Endodermal cell (in vitro differentiated cells): ENCODE measurements at regions not wholly inside any gene's neighbourhood (a gene's known extent, or its start where the extent isn't known, plus 50 kb on each side); places are given as distances from the start of the nearest gene placed in this dataset.

Source experiments
- DNase-seq: peaks from one replicate; pipeline ENCODE4 v3.0.0-alpha.2; 2017
- H3K27ac ChIP-seq: 2 replicates; pipeline ENCODE4 v1.5.1; 2013; ENCODE audit warnings: mild to moderate bottlenecking, low read depth, low read length, moderate library complexity
- H3K27me3 ChIP-seq: 2 replicates; pipeline ENCODE4 v1.6.1; 2013; ENCODE audit warnings: mild to moderate bottlenecking, low read length, moderate library complexity; ENCODE audit not compliant: insufficient read depth, control insufficient read depth, poor library complexity, severe bottlenecking
- H3K36me3 ChIP-seq: 2 replicates; pipeline ENCODE4 v1.7.0; 2013; ENCODE audit warnings: mild to moderate bottlenecking, low read length, moderate library complexity; ENCODE audit not compliant: control insufficient read depth, insufficient read depth
- H3K4me1 ChIP-seq: one replicate; pipeline ENCODE4 v1.7.0; 2013; ENCODE audit warnings: low read length; ENCODE audit not compliant: control insufficient read depth, insufficient read depth
- H3K4me3 ChIP-seq: 2 replicates; pipeline ENCODE4 v1.5.1; 2013; ENCODE audit warnings: mild to moderate bottlenecking, low read length, moderate library complexity
- H3K9ac ChIP-seq: 2 replicates; pipeline ENCODE4 v1.6.1; 2013; ENCODE audit warnings: mild to moderate bottlenecking, low read length, moderate library complexity; ENCODE audit not compliant: poor library complexity, severe bottlenecking; ENCODE audit errors: extremely low read depth
- H3K9me3 ChIP-seq: 2 replicates; pipeline ENCODE4 v1.6.1; 2013; ENCODE audit warnings: mild to moderate bottlenecking, low read length, moderate library complexity; ENCODE audit not compliant: control insufficient read depth
- H3K27ac Mint-ChIP-seq: 2 replicates; pipeline ENCODE4 v1.8.0; 2020; ENCODE audit warnings: mixed read lengths
- H3K27me3 Mint-ChIP-seq: 2 replicates; pipeline ENCODE4 v1.8.0; 2021; ENCODE audit warnings: mild to moderate bottlenecking, mixed read lengths; ENCODE audit not compliant: insufficient read depth
- H3K36me3 Mint-ChIP-seq: 2 replicates; pipeline ENCODE4 v1.8.0; 2020; ENCODE audit warnings: low read depth, mixed read lengths
- H3K4me1 Mint-ChIP-seq: 2 replicates; pipeline ENCODE4 v1.8.0; 2020; ENCODE audit warnings: mixed read lengths
- H3K4me3 Mint-ChIP-seq: 2 replicates; pipeline ENCODE4 v1.8.0; 2020; ENCODE audit warnings: mild to moderate bottlenecking, moderate library complexity, mixed read lengths
- H3K9me3 Mint-ChIP-seq: 2 replicates; pipeline ENCODE4 v1.8.0; 2020; ENCODE audit warnings: mild to moderate bottlenecking, mixed read lengths
- WGBS, 2 experiments: methylation state at CpG; one replicate each; pipeline versions ENCODE4 v1.1.5 to v1.1.7; 2013; ENCODE audit warnings: missing lambda C conversion rate in 2 of 2, mixed read lengths in 1 of 2; ENCODE audit not compliant: insufficient coverage in 1 of 2, insufficient read length in 1 of 2; 5-methylcytosine and 5-hydroxymethylcytosine counted together
- TF ChIP-seq, protein P1 (sequence below): fragments of 200-600 bp; sonication (generic); conservative IDR thresholded peaks from 2 replicates; pipeline ENCODE4 v1.5.0; 2021; ENCODE audit warnings: antibody characterized with exemption, mild to moderate bottlenecking

DNA sequence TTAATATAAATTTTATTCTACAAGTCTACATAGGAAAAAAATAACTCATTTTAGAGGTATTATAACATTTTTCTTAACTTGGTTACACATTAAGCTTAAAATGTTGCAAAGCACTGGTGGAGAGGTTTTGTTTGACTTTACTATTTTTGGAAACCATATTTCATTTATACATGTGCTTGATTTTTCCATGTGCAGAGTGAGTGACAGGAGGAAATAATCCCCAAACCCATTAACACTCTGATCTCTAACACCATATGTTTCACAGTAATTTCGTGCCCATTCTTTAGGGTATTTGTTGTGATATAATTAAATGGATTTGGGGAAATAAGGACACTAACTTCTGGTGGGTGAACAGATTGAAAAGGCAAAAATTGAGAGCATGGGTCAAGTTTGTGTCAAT is 2124.4 kb upstream of the PCDH20 start:
- Histone ChIP-seq H3K9me3 (no peaks in the 10 kb centered on the region), H3K4me3 (no peak overlapping the region), H3K4me1 (no peaks in the 10 kb centered on the region), H3K27me3 (no peaks in the 10 kb centered on the region), H3K27ac (no peak overlapping the region), H3K9ac (no peak overlapping the region), H3K36me3 (no peaks in the 10 kb centered on the region)
- Mint-ChIP-seq H3K36me3 (no peaks in the 10 kb centered on the region), H3K27ac (no peak overlapping the region), H3K9me3 (peaks cover 3% of the 10 kb centered on the region), H3K27me3 (peaks cover 2% of the 10 kb centered on the region), H3K4me1 (peaks cover 1% of the 10 kb centered on the region), H3K4me3 (no peak overlapping the region)
- TF ChIP-seq, protein P1, sequence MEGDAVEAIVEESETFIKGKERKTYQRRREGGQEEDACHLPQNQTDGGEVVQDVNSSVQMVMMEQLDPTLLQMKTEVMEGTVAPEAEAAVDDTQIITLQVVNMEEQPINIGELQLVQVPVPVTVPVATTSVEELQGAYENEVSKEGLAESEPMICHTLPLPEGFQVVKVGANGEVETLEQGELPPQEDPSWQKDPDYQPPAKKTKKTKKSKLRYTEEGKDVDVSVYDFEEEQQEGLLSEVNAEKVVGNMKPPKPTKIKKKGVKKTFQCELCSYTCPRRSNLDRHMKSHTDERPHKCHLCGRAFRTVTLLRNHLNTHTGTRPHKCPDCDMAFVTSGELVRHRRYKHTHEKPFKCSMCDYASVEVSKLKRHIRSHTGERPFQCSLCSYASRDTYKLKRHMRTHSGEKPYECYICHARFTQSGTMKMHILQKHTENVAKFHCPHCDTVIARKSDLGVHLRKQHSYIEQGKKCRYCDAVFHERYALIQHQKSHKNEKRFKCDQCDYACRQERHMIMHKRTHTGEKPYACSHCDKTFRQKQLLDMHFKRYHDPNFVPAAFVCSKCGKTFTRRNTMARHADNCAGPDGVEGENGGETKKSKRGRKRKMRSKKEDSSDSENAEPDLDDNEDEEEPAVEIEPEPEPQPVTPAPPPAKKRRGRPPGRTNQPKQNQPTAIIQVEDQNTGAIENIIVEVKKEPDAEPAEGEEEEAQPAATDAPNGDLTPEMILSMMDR = no peak
- WGBS, 2 experiments = 82% methylated on average over 1 of the region's 1 CpG; no CpG with 5 or more reads in 1 of the 2 experiments
- no peak for DNase-seq

DNA sequence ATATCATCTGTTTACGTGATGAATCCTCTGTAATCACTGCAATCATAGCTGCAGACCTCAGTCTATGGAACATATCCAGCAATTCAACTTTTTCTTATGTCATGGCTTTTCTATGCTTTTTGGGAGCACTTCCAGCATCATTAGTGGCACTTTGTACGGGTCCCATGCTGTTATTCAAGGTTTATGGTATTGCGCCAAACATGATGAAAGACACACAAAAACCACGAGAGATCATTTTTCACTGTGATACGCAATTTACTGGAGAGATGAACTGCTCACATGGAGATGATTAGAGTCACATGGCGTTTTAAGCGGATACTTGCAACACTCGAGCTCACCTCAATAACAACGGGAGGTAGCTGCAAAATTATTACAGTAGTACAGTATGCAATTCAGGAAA is 2101.7 kb upstream of the PCDH20 start:
- H3K27me3 ChIP-seq = no peaks in the 10 kb centered on the region
- no peak overlapping the region for H3K27ac ChIP-seq
- no peak overlapping the region for H3K9ac ChIP-seq
- no peaks in the 10 kb centered on the region for H3K27me3 Mint-ChIP-seq
- TF ChIP-seq, protein P1 = no peak
- no peak for DNase-seq
- 84 to 98% methylated on average over 6 to 9 of the region's 9 CpGs for WGBS, 2 experiments
- no peak overlapping the region for H3K27ac Mint-ChIP-seq
- no peak overlapping the region for H3K4me3 Mint-ChIP-seq
- H3K36me3 ChIP-seq = no peaks in the 10 kb centered on the region
- H3K4me1 ChIP-seq = no peaks in the 10 kb centered on the region
- H3K36me3 Mint-ChIP-seq = no peaks in the 10 kb centered on the region
- peaks cover 19% of the 10 kb centered on the region for H3K4me1 Mint-ChIP-seq
- H3K4me3 ChIP-seq = no peak overlapping the region
- H3K9me3 ChIP-seq = peaks cover 7% of the 10 kb centered on the region
- H3K9me3 Mint-ChIP-seq = peaks cover 7% of the 10 kb centered on the region

DNA sequence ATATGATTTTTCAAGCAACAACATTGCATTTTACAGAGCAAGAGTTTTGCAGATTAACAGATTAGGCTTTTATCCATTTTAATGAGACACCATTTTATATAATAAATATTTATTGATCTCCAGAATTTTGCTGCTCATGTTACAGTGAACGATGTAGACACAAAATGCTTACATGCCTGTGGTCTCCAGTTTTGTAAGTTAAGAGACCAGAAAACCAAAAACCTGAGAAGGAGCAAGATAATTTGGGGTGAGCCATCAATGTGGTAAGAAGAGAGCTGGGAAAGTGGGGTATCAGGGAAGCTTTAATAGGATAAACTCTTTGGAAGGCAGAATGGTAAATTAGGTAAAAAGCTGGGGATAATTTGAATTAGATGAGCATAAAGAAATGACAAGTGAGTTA is 2100.5 kb upstream of the PCDH20 start:
- Histone ChIP-seq H3K4me1 (no peaks in the 10 kb centered on the region), H3K27me3 (no peaks in the 10 kb centered on the region), H3K4me3 (no peak overlapping the region), H3K9me3 (peaks cover 7% of the 10 kb centered on the region), H3K36me3 (no peaks in the 10 kb centered on the region), H3K9ac (no peak overlapping the region), H3K27ac (no peak overlapping the region)
- Mint-ChIP-seq H3K27ac (no peak overlapping the region), H3K36me3 (no peaks in the 10 kb centered on the region), H3K27me3 (no peaks in the 10 kb centered on the region), H3K4me1 (peaks cover 19% of the 10 kb centered on the region), H3K9me3 (peaks cover 7% of the 10 kb centered on the region), H3K4me3 (no peak overlapping the region)
- WGBS, 2 experiments = 100% methylated on average over 1 of the region's 1 CpG; no CpG with 5 or more reads in 1 of the 2 experiments
- TF ChIP-seq, protein P1 = no peak
- no peak for DNase-seq
